Epithelial cell of esophagus (primary cell): ENCODE measurements at regions not wholly inside any gene's neighbourhood (a gene's known extent, or its start where the extent isn't known, plus 50 kb on each side); places are given as distances from the start of the nearest gene placed in this dataset.
"Not testable (repeated sequence)": the region's sequence is repeated elsewhere in the genome, so short reads cannot be mapped to it uniquely, and the experiment has no call there.

ENCODE experiments used
- DNase-seq: peaks from one replicate; pipeline ENCODE4 v3.0.0; 2010; ENCODE audit warnings: low read depth
- H3K4me3 ChIP-seq: 2 replicates; pipeline ENCODE4 v1.5.1; 2011; ENCODE audit warnings: mild to moderate bottlenecking, low read length, control low read depth
- TF ChIP-seq, protein P1 (sequence below): IDR thresholded peaks from 2 replicates; pipeline ENCODE4 v1.5.1; 2011; ENCODE audit warnings: low read depth, mild to moderate bottlenecking, low read length, control low read depth, inconsistent platforms; ENCODE audit not compliant: insufficient read depth; ENCODE audit errors: missing control alignments

DNA sequence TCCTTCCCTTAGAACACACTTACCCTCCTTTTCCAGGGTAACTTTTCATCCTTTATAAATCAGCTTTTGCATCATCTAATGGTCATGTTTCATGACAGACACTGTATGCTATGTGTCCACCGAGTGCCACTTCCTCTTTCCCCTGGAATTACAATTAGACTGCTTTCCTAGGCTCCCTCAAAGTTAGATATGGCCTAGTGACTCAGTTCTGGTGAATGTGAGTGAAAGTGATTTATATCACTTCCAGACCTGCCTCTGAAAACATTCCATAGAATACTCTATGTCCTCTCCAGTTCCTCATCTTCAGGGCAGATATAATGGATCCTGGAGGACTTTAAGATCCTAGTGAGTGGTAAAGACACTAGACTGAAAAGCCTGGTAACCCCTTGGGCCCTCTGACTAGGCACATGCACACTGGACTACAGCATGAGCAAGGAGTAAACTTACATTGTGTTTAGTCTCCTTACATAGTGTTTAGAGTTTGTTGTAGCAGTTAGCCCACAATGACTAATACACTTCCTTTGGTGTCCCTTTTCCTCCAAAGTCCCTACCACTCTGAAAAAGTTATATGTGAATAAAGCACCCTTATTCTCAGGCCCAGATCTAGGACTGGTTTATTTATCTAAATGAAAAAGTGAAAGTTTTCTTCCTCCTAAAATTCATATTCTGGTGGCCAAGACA is 59.3 kb downstream of the GPR88 start:
- peak; percentile 29 for DNase-seq
- TF ChIP-seq, protein P1, sequence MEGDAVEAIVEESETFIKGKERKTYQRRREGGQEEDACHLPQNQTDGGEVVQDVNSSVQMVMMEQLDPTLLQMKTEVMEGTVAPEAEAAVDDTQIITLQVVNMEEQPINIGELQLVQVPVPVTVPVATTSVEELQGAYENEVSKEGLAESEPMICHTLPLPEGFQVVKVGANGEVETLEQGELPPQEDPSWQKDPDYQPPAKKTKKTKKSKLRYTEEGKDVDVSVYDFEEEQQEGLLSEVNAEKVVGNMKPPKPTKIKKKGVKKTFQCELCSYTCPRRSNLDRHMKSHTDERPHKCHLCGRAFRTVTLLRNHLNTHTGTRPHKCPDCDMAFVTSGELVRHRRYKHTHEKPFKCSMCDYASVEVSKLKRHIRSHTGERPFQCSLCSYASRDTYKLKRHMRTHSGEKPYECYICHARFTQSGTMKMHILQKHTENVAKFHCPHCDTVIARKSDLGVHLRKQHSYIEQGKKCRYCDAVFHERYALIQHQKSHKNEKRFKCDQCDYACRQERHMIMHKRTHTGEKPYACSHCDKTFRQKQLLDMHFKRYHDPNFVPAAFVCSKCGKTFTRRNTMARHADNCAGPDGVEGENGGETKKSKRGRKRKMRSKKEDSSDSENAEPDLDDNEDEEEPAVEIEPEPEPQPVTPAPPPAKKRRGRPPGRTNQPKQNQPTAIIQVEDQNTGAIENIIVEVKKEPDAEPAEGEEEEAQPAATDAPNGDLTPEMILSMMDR, result no peak
- H3K4me3 ChIP-seq, result no peak overlapping the region

DNA sequence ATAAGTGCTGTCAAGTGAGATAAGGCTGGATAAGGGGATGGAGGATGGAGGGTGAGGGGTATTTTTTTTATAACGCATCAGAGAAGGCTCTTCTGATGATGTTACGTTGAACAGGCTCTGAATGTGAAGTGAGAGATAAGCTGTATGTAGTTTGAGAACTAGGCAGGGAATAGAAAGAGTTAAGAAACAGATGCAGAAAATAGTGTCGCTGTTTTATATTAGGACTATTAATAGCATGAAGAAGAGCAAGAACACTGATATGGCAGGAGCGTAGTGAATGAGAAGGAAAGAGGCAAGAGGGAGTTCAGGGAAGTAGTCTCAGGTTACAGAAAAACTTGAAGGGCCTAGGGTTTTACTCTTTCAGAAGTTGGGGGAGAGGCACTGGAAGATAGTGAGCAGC is 59.8 kb downstream of the GPR88 start:
- TF ChIP-seq, protein P1, result no peak
- DNase-seq, result no peak
- no peak overlapping the region for H3K4me3 ChIP-seq

DNA sequence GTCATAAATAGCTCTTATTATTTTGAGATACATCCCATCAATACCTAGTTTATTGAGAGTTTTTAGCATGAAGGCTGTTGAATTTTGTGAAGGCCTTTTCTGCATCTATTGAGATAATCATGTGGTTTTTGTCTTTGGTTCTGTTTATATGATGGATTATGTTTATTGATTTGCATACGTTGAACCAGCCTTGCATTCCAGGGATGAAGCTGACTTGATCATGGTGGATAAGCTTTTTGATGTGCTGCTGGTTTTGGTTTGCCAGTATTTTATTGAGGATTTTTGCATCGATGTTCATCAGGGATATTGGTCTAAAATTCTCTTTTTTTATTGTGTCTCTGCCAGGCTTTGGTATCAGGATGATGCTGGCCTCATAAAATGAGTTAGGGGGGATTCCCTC is 62.4 kb downstream of the GPR88 start:
- not testable (repeated sequence) for H3K4me3 ChIP-seq, DNase-seq

DNA sequence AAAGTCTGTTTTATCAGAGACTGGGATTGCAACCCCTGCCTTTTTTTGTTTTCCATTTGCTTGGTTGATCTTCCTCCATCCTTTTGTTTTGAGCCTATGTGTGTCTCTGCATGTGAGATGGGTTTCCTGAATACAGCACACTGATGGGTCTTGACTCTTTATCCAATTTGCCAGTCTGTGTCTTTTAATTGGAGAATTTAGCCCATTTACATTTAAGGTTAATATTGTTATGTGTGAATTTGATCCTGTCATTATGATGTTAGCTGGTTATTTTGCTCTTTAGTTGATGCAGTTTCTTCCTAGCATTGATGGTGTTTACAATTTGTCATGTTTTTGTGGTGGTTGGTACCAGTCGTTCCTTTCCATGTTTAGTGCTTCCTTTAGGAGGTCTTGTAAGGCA is 64.1 kb downstream of the GPR88 start:
- not testable (repeated sequence) for H3K4me3 ChIP-seq, DNase-seq

DNA sequence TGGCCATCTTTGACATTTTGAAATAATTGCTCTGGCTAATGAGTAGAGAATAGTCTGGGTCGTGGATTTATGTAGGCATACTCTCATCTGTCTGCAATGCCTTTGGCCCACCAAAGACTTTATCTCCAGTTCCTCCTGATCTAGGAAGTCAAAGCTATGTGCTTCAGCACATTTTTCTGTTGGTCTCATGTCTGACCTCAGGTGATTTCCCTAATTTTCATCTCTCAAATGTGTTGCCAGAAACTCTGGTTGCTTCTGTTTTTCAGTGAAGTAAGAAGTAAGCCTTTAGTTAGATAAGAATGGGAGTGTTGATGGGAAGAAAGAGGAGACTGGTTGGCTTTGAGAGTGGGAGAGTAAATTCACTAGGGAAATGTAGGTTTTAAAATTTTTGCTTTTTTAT is 66.4 kb downstream of the GPR88 start:
- no peak overlapping the region for H3K4me3 ChIP-seq
- no peak for DNase-seq
- TF ChIP-seq, protein P1, result no peak

DNA sequence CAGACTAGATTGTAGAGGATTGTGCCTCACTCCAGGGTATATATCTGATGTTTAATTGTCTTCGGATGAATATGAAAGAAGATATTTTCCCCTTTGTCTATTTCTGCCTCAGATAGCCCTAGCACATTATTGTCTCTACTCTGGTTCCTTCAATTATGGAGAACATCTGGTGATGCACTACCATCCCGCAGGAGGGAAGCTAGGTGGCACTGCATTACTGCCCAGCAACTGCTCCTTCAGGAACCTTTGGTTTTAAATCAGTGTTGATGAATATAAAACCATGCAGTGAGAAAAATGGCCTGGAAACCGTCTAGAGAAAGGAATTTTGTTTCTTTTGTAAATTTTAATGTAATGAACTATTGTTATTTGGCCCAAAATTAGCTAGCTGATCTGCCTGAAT is 68.5 kb downstream of the GPR88 start:
- no peak overlapping the region for H3K4me3 ChIP-seq
- DNase-seq, result peak; percentile 54
- TF ChIP-seq, protein P1, result peak; percentile 67

DNA sequence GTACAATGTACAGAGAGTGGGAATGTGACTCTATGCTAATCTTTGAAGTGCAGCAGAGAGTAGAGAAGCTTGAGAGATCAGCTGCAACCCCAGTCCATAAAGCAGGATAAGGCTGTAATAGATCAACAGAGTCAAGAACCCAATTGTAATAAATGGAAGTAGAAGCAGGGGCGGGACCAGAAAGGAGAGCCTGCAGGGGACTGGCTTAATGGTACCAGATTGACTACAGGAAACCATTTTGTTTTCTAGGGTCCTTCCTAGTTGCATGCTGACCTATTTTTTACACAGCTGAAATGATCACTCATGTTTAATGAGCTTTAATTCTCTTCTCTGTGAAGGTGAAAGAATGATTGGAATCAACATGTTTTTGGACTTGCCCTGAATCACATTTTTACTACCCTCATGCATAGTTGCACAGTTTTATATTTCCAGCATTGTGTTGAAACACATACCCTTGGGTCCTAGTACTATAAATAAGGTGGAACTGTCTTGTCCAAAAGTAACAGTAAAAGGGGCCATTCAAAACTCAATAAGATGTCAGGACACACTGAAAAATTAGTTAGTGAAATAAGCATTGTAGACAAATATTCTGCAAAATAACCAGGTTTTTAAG is 69.8 kb downstream of the GPR88 start:
- no peak for DNase-seq
- TF ChIP-seq, protein P1, result no peak
- H3K4me3 ChIP-seq, result no peak overlapping the region

DNA sequence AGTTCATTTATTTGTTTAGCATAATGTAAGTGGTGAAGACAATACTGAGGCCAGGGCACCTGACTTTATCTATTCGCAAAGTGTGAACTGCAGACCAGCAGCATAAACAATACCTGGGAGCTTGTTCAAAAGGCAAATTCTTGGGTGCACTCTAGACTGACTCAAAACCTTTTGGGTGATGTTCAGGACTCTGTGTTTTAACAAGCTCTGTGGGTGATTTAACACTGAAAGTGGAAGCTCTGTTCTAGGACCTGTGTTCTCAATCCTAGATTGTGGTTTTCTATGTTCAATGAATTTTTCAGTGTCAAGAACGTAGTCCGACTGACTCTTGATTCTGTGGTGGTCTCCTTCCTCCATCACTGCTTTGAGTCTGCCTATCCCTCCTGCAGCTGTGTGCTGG is 71.9 kb downstream of the GPR88 start:
- no peak for DNase-seq
- TF ChIP-seq, protein P1, result no peak
- no peak overlapping the region for H3K4me3 ChIP-seq
